Activated CD4-positive, alpha-beta memory T cell treated with anti-CD3 and anti-CD28 coated beads, Interleukin-2, amount 10 ng/mL, durations not matched to agents 7 days and 5 days (primary cell): ENCODE measurements at regions not wholly inside any gene's neighbourhood (a gene's known extent, or its start where the extent isn't known, plus 50 kb on each side); places are given as distances from the start of the nearest gene placed in this dataset.

Source experiments
- CTCF ChIA-PET: fragments of 350-600 bp; sonication (Branson Sonifier 250); formaldehyde crosslinking; loops from one replicate; lab custom pipeline; 2021; ENCODE audit warnings: antibody characterized with exemption, inconsistent platforms; lab: Charles Lee
- POLR2A ChIA-PET: fragments of 350-600 bp; sonication (Branson Sonifier 250); formaldehyde crosslinking; loops from one replicate; lab custom pipeline; 2021; ENCODE audit warnings: antibody characterized with exemption; lab: Charles Lee
- DNase-seq: peaks from one replicate; pipeline ENCODE4 v3.0.0-alpha.2; 2020
- H3K27ac Mint-ChIP-seq: one replicate; pipeline ENCODE4 v1.8.0; 2021; ENCODE audit warnings: mild to moderate bottlenecking, mixed read lengths
- H3K27me3 Mint-ChIP-seq: one replicate; pipeline ENCODE4 v1.8.0; 2021; ENCODE audit warnings: mixed read lengths
- H3K36me3 Mint-ChIP-seq: one replicate; pipeline ENCODE4 v1.8.0; 2021; ENCODE audit warnings: low read depth, mixed read lengths
- H3K4me1 Mint-ChIP-seq: one replicate; pipeline ENCODE4 v1.8.0; 2021; ENCODE audit warnings: mixed read lengths
- H3K4me3 Mint-ChIP-seq: one replicate; pipeline ENCODE4 v1.8.0; 2021; ENCODE audit warnings: mild to moderate bottlenecking, mixed read lengths
- H3K9me3 Mint-ChIP-seq: one replicate; pipeline ENCODE4 v1.8.0; 2021; ENCODE audit warnings: mixed read lengths

DNA sequence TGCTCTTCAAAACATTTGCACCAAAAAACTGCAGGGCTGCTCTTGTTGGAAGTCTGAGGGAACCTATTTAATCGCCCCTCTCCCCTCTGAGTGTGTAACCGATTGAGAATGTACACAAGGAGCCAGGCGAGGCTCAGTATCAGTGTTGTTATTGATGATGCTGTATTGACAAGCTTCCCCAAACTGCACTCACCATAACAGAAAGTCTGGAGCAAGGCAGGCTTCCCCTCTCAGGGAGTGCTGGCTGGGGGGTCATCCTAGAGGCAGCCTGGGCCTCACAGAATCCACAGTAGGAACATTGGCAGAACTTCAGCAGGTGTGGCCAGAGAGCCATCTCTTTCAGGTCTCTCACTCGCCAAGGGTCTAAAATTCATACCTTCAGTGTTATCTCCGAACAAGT lies 58.1 kb upstream of the TUNAR start:
- H3K4me1 Mint-ChIP-seq = no peaks in the 10 kb centered on the region
- DNase-seq = no peak
- H3K27me3 Mint-ChIP-seq = peaks cover 27% of the 10 kb centered on the region
- CTCF ChIA-PET = no interaction called here
- no peak overlapping the region for H3K27ac Mint-ChIP-seq
- POLR2A ChIA-PET = no interaction called here
- H3K36me3 Mint-ChIP-seq = no peaks in the 10 kb centered on the region
- no peak overlapping the region for H3K4me3 Mint-ChIP-seq
- no peaks in the 10 kb centered on the region for H3K9me3 Mint-ChIP-seq

DNA sequence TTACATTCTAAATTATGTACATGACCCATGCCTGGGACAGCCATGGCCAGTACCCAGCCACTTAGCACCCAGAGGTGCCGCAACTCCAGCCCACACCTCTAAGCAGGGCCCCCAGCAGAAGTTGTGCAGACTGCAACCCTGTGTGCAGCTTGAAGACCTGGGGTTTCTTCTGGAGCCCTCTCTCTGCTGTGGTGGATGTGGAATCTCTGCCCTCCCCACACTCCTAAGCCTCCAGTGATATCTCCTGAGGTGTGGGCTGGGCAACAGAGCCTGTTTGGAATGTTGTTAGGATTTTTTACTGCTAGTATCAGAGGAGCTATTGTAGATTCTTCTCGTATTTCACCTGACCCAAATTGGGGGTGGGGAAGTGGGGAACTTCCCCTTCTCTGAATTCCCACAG lies 59.4 kb upstream of the TUNAR start:
- CTCF ChIA-PET = no interaction called here
- Mint-ChIP-seq H3K27ac (no peak overlapping the region), H3K9me3 (no peaks in the 10 kb centered on the region), H3K36me3 (no peaks in the 10 kb centered on the region), H3K4me3 (no peak overlapping the region), H3K4me1 (no peaks in the 10 kb centered on the region), H3K27me3 (peaks cover 18% of the 10 kb centered on the region)
- POLR2A ChIA-PET = no interaction called here
- DNase-seq = no peak

- no peaks in the 10 kb centered on the region for H3K4me1 Mint-ChIP-seq
- H3K36me3 Mint-ChIP-seq = no peaks in the 10 kb centered on the region
Observed at GRCh38 chr14:95816539-95816938, 60.1 kb upstream of the TUNAR start.

GRCh38 chr14:95815226-95815690 lies 61.4 kb upstream of the TUNAR start:
- Mint-ChIP-seq H3K4me1 (no peaks in the 10 kb centered on the region), H3K9me3 (no peaks in the 10 kb centered on the region), H3K27me3 (peaks cover 10% of the 10 kb centered on the region), H3K36me3 (no peaks in the 10 kb centered on the region), H3K27ac (no peak overlapping the region), H3K4me3 (no peak overlapping the region)
- ChIA-PET POLR2A (interaction anchor here (0.5 kb wide), 1 partner anchor 8 kb away, joined by 3 read pairs; no protein-coding TSS in a partner anchor), CTCF (no interaction called here)
- DNase-seq = no peak

More at GRCh38 chr14:95816539-95816938, 60.1 kb upstream of the TUNAR start:
- Mint-ChIP-seq H3K27me3 (peaks cover 13% of the 10 kb centered on the region), H3K4me3 (no peak overlapping the region), H3K9me3 (no peaks in the 10 kb centered on the region), H3K27ac (no peak overlapping the region)
- POLR2A ChIA-PET = no interaction called here
- DNase-seq = no peak
- CTCF ChIA-PET = no interaction called here

- H3K9me3 Mint-ChIP-seq = no peaks in the 10 kb centered on the region
- no peaks in the 10 kb centered on the region for H3K36me3 Mint-ChIP-seq
- DNase-seq = no peak
- no peak overlapping the region for H3K27ac Mint-ChIP-seq
- POLR2A ChIA-PET = interaction anchor here (0.5 kb wide), 1 partner anchor 9 kb away, joined by 3 read pairs; no protein-coding TSS in a partner anchor
- no peaks in the 10 kb centered on the region for H3K4me1 Mint-ChIP-seq
- CTCF ChIA-PET = no interaction called here
- peaks cover 6% of the 10 kb centered on the region for H3K27me3 Mint-ChIP-seq
- H3K4me3 Mint-ChIP-seq = no peak overlapping the region
Observed at GRCh38 chr14:95814363-95815225, 62.0 kb upstream of the TUNAR start.

GRCh38 chr14:95811813-95812212 lies 64.8 kb upstream of the TUNAR start:
- no peak overlapping the region for H3K27ac Mint-ChIP-seq
- H3K36me3 Mint-ChIP-seq = no peaks in the 10 kb centered on the region
- H3K9me3 Mint-ChIP-seq = peaks cover 7% of the 10 kb centered on the region
- no peak overlapping the region for H3K4me3 Mint-ChIP-seq
- H3K4me1 Mint-ChIP-seq = no peaks in the 10 kb centered on the region
- ChIA-PET CTCF (no interaction called here), POLR2A (no interaction called here)
- peaks cover 6% of the 10 kb centered on the region for H3K27me3 Mint-ChIP-seq
- no peak for DNase-seq

- H3K4me1 Mint-ChIP-seq = no peaks in the 10 kb centered on the region
- POLR2A ChIA-PET = no interaction called here
- H3K27ac Mint-ChIP-seq = no peak overlapping the region
Observed at GRCh38 chr14:95808371-95808770, 68.3 kb upstream of the TUNAR start.

GRCh38 chr14:95796788-95797187 lies 79.8 kb upstream of the TUNAR start:
- H3K4me1 Mint-ChIP-seq = no peaks in the 10 kb centered on the region
- H3K4me3 Mint-ChIP-seq = no peak overlapping the region
- H3K27me3 Mint-ChIP-seq = no peaks in the 10 kb centered on the region
- DNase-seq = no peak
- H3K36me3 Mint-ChIP-seq = no peaks in the 10 kb centered on the region
- no peaks in the 10 kb centered on the region for H3K9me3 Mint-ChIP-seq
- CTCF ChIA-PET = no interaction called here
- POLR2A ChIA-PET = no interaction called here
- no peak overlapping the region for H3K27ac Mint-ChIP-seq

More at GRCh38 chr14:95808371-95808770, 68.3 kb upstream of the TUNAR start:
- DNase-seq = no peak
- Mint-ChIP-seq H3K27me3 (no peaks in the 10 kb centered on the region), H3K4me3 (no peak overlapping the region), H3K36me3 (no peaks in the 10 kb centered on the region), H3K9me3 (peaks cover 19% of the 10 kb centered on the region)
- CTCF ChIA-PET = no interaction called here

GRCh38 chr14:95787941-95788340 lies 74.0 kb upstream of the TCL1A start:
- no peaks in the 10 kb centered on the region for H3K36me3 Mint-ChIP-seq
- no peaks in the 10 kb centered on the region for H3K4me1 Mint-ChIP-seq
- no peak for DNase-seq
- no peaks in the 10 kb centered on the region for H3K9me3 Mint-ChIP-seq
- ChIA-PET POLR2A (no interaction called here), CTCF (interaction anchor here (1.2 kb wide), 1 partner anchor 14 kb away, joined by 5 read pairs; no protein-coding TSS in a partner anchor)
- H3K4me3 Mint-ChIP-seq = no peak overlapping the region
- no peak overlapping the region for H3K27ac Mint-ChIP-seq
- no peaks in the 10 kb centered on the region for H3K27me3 Mint-ChIP-seq

DNA sequence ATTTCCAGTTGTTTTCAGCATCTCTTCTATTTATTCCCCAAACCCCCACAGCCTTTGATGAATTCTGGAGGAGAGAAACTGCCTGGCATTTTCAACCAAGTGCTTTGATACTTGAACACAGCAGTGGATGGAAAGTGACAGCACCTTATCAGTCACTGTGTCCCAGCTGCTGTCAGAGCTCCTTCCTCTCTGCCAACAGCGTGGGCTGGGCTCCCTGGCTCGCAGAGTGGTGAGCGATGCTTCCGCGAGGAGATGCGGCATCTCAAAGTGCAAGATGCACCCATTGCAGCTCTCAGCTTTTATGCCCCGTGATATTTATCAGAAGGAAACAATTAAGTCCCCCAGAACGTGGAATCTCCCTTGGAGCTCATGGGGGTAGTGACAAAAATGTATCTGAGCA lies 72.6 kb upstream of the TCL1A start:
- Mint-ChIP-seq H3K36me3 (no peaks in the 10 kb centered on the region), H3K27me3 (no peaks in the 10 kb centered on the region), H3K27ac (no peak overlapping the region), H3K4me1 (no peaks in the 10 kb centered on the region), H3K9me3 (no peaks in the 10 kb centered on the region), H3K4me3 (no peak overlapping the region)
- POLR2A ChIA-PET = no interaction called here
- CTCF ChIA-PET = interaction anchor here (1.2 kb wide), 1 partner anchor 13 kb away, joined by 5 read pairs; no protein-coding TSS in a partner anchor
- no peak for DNase-seq

DNA sequence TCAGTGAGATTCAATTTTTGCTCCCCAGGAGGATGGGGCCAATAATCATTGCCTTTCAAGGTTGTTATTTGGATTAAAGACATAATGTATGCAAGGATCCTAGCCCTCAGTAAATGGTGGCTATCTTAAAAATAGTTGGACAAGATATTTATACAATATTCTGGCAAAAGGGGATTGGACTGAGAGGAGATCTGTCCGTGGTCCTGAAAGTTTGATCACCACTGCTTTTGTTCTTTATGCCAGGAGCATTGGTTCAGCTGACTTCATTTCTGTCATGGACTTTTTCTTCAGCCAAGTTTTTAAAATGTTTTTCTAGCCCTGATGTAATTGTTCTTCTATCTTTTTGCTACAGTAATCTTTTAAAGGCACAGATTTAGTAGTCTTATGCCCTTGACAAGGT lies 70.2 kb upstream of the TCL1A start:
- H3K4me1 Mint-ChIP-seq = no peaks in the 10 kb centered on the region
- H3K36me3 Mint-ChIP-seq = no peaks in the 10 kb centered on the region
- no peaks in the 10 kb centered on the region for H3K9me3 Mint-ChIP-seq
- H3K27me3 Mint-ChIP-seq = no peaks in the 10 kb centered on the region
- no peak overlapping the region for H3K27ac Mint-ChIP-seq
- DNase-seq = no peak
- ChIA-PET CTCF (interaction anchor here (0.5 kb wide), 1 partner anchor 521 kb away, joined by 3 read pairs; no protein-coding TSS in a partner anchor), POLR2A (no interaction called here)
- H3K4me3 Mint-ChIP-seq = no peak overlapping the region

DNA sequence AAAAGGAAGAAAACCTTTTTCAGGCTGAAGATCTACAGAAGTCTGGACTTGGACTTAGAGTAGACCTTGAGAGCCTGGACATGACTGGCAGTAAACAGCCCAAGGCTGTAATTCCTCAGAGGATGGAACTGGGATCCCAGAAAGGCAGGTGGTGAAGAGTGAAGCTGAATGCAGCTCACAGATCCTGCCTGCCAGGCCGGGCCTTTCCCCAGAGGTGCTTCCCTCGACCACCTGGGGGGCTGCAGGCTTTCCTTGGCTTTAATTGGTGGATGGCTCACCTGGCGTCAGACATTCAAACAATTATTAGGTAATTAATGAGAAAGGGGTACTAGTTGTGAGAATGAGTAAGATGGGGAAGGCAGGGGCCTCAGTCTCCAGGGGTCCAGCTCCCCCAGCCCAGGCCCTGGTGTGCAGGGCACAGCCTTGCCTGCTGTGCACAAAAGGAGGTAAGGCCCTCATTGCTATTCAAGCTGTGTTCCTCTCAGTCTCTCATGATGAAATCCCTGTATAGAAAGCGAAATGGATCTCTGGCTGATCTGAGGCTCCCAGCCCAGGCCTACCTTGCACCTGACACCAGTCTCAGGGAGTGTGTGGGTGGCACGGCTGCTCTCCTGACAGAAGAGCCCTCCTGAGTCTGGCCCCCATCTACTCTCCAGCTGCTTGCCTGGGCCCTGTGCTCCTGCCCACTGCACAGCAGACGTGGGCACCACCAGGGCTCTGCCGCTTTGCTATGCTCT lies 63.0 kb upstream of the TCL1A start:
- H3K27me3 Mint-ChIP-seq = peaks cover 6% of the 10 kb centered on the region
- H3K36me3 Mint-ChIP-seq = no peaks in the 10 kb centered on the region
- no peak for DNase-seq
- H3K4me3 Mint-ChIP-seq = no peak overlapping the region
- no peak overlapping the region for H3K27ac Mint-ChIP-seq
- no peaks in the 10 kb centered on the region for H3K4me1 Mint-ChIP-seq
- CTCF ChIA-PET = no interaction called here
- POLR2A ChIA-PET = no interaction called here
- no peaks in the 10 kb centered on the region for H3K9me3 Mint-ChIP-seq
